ENCODE measurements at regions not wholly inside any gene's neighbourhood (a gene's known extent, or its start where the extent isn't known, plus 50 kb on each side); places are given as distances from the start of the nearest gene placed in this dataset.

DNA sequence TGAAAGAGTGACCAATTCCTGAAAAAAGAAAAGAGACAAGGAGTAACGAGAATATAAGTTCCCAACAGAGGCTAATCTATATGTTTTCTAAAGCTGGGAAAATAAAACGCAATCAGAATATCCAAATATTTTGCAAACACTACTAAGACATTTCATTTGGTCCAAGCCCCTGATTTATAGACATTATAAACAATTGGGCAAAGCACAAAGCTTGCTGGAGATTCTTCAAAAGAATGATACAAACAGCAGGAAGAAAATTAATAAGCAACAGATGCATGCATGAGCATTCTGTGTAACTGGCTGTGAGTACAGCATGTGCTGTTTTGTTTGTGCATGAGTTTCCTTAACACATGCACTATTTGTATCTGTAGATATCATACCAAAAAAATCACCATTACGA is 552.9 kb downstream of the LTN1 start:
- no peak for DNase-seq (ENCODE audit: low spot score)
- in situ Hi-C loops (cut with MboI; ENCODE audit: low sequenced_read_pairs, unreplicated experiment), result no loop called here
- TF ChIP-seq, protein P1, sequence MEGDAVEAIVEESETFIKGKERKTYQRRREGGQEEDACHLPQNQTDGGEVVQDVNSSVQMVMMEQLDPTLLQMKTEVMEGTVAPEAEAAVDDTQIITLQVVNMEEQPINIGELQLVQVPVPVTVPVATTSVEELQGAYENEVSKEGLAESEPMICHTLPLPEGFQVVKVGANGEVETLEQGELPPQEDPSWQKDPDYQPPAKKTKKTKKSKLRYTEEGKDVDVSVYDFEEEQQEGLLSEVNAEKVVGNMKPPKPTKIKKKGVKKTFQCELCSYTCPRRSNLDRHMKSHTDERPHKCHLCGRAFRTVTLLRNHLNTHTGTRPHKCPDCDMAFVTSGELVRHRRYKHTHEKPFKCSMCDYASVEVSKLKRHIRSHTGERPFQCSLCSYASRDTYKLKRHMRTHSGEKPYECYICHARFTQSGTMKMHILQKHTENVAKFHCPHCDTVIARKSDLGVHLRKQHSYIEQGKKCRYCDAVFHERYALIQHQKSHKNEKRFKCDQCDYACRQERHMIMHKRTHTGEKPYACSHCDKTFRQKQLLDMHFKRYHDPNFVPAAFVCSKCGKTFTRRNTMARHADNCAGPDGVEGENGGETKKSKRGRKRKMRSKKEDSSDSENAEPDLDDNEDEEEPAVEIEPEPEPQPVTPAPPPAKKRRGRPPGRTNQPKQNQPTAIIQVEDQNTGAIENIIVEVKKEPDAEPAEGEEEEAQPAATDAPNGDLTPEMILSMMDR (IDR thresholded peaks at IDR 0.05; ENCODE audit: borderline replicate concordance, control extremely low read depth, extremely low read depth, insufficient read depth, missing control alignments), result no peak

DNA sequence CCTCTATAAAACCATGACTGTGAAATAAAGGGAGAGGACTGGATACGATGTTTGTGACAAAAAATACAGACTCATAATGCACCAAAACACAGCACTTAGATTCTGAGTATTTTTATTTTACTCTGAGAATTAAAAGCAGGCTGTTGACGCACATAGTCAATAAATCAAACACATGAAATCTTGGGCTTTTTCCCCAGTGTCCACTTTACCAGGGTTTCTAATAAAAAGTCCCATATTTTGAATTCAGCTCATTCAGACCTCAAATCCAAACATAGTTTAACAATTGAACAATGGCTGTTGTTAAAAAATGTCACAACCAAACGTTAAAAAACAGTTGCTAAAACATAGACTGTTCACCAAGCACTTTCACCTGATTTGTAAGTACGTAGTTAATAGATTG is 553.4 kb downstream of the LTN1 start:
- in situ Hi-C loops (cut with MboI; ENCODE audit: low sequenced_read_pairs, unreplicated experiment), result no loop called here
- TF ChIP-seq, protein P1 (IDR thresholded peaks at IDR 0.05; ENCODE audit: borderline replicate concordance, control extremely low read depth, extremely low read depth, insufficient read depth, missing control alignments), result no peak
- DNase-seq (ENCODE audit: low spot score), result no peak

DNA sequence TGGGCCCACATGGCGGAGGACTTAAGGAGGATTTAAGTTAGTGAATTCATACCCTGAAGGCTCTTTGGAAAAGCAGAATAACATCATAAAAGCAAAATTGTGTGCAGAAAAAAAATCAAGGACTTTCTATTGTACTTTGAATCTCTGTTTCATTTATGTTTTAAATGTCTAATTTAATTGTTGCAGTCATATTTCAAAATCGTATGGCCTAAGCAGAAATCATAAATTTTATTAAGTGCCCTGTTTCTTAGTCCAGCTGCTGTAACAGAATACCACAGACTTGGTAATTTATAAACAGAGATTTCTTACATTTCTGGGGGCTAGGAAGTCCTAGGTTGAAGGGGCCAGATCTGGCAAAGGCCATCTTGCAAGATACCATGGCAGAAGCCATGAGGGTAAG is 555.6 kb downstream of the LTN1 start:
- in situ Hi-C loops (cut with MboI; ENCODE audit: low sequenced_read_pairs, unreplicated experiment), result no loop called here
- TF ChIP-seq, protein P1 (IDR thresholded peaks at IDR 0.05; ENCODE audit: borderline replicate concordance, control extremely low read depth, extremely low read depth, insufficient read depth, missing control alignments), result no peak

DNA sequence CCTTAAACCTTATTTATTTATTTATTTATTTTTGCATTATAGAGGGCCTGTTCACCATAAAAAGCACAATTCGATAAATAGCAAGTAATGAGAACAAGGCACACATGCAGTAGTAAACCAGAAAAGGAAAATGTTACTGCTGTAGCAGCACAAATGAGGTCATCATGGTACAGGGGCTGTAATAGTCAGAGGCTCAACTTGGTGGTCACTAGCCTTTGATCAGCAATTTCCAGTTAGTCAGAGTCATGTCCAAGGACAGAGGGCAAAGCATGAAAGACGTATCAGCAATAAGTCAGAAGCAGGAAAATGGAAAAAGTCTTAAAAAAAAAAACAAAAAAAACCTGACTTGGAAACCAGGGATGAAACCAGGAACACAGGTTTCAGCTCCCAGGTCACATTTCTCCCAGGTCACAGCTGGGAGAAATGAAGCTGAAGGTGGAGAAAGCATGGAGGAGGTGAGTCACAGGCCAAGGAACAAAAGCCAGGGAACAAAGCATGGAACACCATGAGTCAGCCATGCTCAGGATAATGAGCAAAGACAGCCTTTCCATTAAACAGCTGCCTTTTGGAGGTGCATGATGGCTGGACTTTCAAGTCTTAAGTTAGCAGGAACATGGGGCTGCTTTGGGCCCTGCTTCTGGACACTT is 556.3 kb downstream of the LTN1 start:
- TF ChIP-seq, protein P1 (IDR thresholded peaks at IDR 0.05; ENCODE audit: borderline replicate concordance, control extremely low read depth, extremely low read depth, insufficient read depth, missing control alignments), result no peak
- DNase-seq (ENCODE audit: low spot score), result no peak
- in situ Hi-C loops (cut with MboI; ENCODE audit: low sequenced_read_pairs, unreplicated experiment), result no loop called here

More for the DNA sequence above, 555.6 kb downstream of the LTN1 start:
- no peak for DNase-seq (ENCODE audit: low spot score)

DNA sequence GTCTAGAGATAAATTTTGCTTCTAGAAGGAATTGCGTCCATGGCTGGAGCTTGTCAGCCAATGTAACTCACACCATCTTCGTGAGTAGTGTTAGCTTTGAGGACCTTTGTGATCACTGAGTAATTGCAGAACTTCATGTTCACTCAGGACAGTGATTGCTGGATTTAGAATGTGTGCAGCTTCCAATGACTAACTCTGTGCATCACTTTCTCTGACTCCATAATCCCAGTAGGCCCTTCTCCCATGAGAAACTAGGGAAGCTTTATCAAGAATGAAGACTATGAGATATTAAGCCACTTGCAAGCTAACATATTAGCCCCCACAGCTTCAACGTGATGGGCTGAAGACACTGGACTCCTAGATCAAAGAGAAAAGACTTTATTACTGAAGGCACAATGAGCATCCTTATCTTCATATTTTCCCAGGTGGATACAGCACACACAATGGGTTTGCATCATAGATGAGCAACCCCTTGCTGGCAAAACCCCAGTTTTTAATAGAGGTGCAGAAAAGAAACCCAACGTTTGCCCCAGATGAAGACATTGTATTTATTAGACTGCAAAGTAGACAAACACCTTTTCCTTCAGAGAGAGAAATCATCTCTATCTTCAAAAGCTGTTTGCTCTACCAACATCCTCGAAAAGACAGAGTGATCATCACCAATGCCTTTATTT is 561.0 kb downstream of the LTN1 start:
- TF ChIP-seq, protein P1 (IDR thresholded peaks at IDR 0.05; ENCODE audit: borderline replicate concordance, control extremely low read depth, extremely low read depth, insufficient read depth, missing control alignments), result no peak
- DNase-seq (ENCODE audit: low spot score), result no peak
- in situ Hi-C loops (cut with MboI; ENCODE audit: low sequenced_read_pairs, unreplicated experiment), result no loop called here

DNA sequence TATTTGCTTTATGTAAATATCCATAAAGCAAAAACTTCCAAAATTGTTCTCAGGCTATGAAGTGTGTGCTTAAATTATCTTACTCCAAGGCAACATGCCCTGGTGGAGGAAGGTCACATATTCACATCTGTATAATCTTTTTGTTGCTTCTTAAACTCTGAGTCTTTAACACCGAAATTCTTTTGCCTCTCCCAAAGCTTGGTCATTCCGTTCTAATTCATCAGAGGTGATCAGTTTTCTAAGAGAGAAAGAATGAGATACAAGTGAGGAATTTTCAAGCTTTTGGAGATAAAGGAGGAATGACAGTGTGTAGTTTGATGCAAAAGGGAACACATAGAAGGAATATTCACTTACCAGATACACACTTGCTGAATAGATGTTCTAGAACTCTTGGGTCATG is 561.7 kb downstream of the LTN1 start:
- in situ Hi-C loops (cut with MboI; ENCODE audit: low sequenced_read_pairs, unreplicated experiment), result no loop called here
- TF ChIP-seq, protein P1 (IDR thresholded peaks at IDR 0.05; ENCODE audit: borderline replicate concordance, control extremely low read depth, extremely low read depth, insufficient read depth, missing control alignments), result no peak
- DNase-seq (ENCODE audit: low spot score), result no peak
